ENCODE measurements at regions not wholly inside any gene's neighbourhood (a gene's known extent, or its start where the extent isn't known, plus 50 kb on each side); places are given as distances from the start of the nearest gene placed in this dataset.
A peak's percentile ranks its signal among the peaks of the same experiment; 100 is the strongest.

GRCh38 chr4:54359919-54360650 lies 131.0 kb downstream of the PDGFRA start:
- Histone ChIP-seq H3K27ac (no peak overlapping the region), H3K36me3 (no peaks in the 10 kb centered on the region), H3K4me1 (0 out of 2 replicates have a peak, but pooled peaks cover 6% of the 10 kb centered on the region), H4K20me1 (no peaks in the 10 kb centered on the region), H3K4me2 (peak overlapping the region; percentile 2; the same call in 1 of the 2 replicates), H3K4me3 (no peak overlapping the region), H3K27me3 (no peaks in the 10 kb centered on the region), H3K9me3 (no peaks in the 10 kb centered on the region), H3K9ac (no peak overlapping the region)
- TF ChIP-seq Cebpa-rat (IDR thresholded peaks at IDR 0.05) = no peak

- Histone ChIP-seq H3K27ac (no peak overlapping the region), H4K20me1 (no peaks in the 10 kb centered on the region), H3K4me1 (0 out of 2 replicates have a peak, but pooled peaks cover 6% of the 10 kb centered on the region), H3K9ac (no peak overlapping the region), H3K27me3 (no peaks in the 10 kb centered on the region), H3K9me3 (no peaks in the 10 kb centered on the region), H3K4me2 (no peak overlapping the region), H3K36me3 (no peaks in the 10 kb centered on the region), H3K4me3 (no peak overlapping the region)
- TF ChIP-seq Cebpa-rat (IDR thresholded peaks at IDR 0.05) = no peak
Measured at GRCh38 chr4:54363037-54363436, 133.9 kb downstream of the PDGFRA start.

- H3K4me1 ChIP-seq = no peaks in the 10 kb centered on the region
- no peaks in the 10 kb centered on the region for H3K27me3 ChIP-seq
- H3K4me3 ChIP-seq = no peak overlapping the region
- TF ChIP-seq Cebpa-rat (IDR thresholded peaks at IDR 0.05) = no peak
- no peaks in the 10 kb centered on the region for H3K9me3 ChIP-seq
- no peak overlapping the region for H3K27ac ChIP-seq
- H3K9ac ChIP-seq = no peak overlapping the region
- no peaks in the 10 kb centered on the region for H4K20me1 ChIP-seq
- no peaks in the 10 kb centered on the region for H3K36me3 ChIP-seq
- H3K4me2 ChIP-seq = no peak overlapping the region
Measured at GRCh38 chr4:54365691-54366090, 136.6 kb downstream of the PDGFRA start.

- Histone ChIP-seq H3K4me1 (no peaks in the 10 kb centered on the region), H4K20me1 (no peaks in the 10 kb centered on the region), H3K4me2 (no peak overlapping the region), H3K9me3 (no peaks in the 10 kb centered on the region), H3K36me3 (no peaks in the 10 kb centered on the region), H3K9ac (no peak overlapping the region), H3K4me3 (no peak overlapping the region), H3K27me3 (no peaks in the 10 kb centered on the region), H3K27ac (no peak overlapping the region)
- no peak for TF ChIP-seq Cebpa-rat (IDR thresholded peaks at IDR 0.05)
Measured at GRCh38 chr4:54367059-54367458, 138.0 kb downstream of the PDGFRA start.

GRCh38 chr4:54368281-54369265 lies 139.5 kb downstream of the PDGFRA start:
- H3K27ac ChIP-seq = no peak overlapping the region
- no peak overlapping the region for H3K9ac ChIP-seq
- H3K9me3 ChIP-seq = no peaks in the 10 kb centered on the region
- H3K4me1 ChIP-seq = no peaks in the 10 kb centered on the region
- H3K4me2 ChIP-seq = no peak overlapping the region
- no peak for TF ChIP-seq Cebpa-rat (IDR thresholded peaks at IDR 0.05)
- H3K4me3 ChIP-seq = no peak overlapping the region
- H3K36me3 ChIP-seq = no peaks in the 10 kb centered on the region
- no peaks in the 10 kb centered on the region for H4K20me1 ChIP-seq
- H3K27me3 ChIP-seq = no peaks in the 10 kb centered on the region

GRCh38 chr4:54371173-54371572 lies 142.1 kb downstream of the PDGFRA start:
- Histone ChIP-seq H3K9me3 (no peaks in the 10 kb centered on the region), H3K4me3 (no peak overlapping the region), H3K9ac (no peak overlapping the region), H3K27me3 (no peaks in the 10 kb centered on the region), H4K20me1 (no peaks in the 10 kb centered on the region), H3K4me2 (no peak overlapping the region), H3K36me3 (no peaks in the 10 kb centered on the region), H3K4me1 (no peaks in the 10 kb centered on the region), H3K27ac (no peak overlapping the region)
- TF ChIP-seq Cebpa-rat (IDR thresholded peaks at IDR 0.05) = no peak

- Histone ChIP-seq H3K27me3 (no peaks in the 10 kb centered on the region), H3K36me3 (no peaks in the 10 kb centered on the region), H3K9ac (no peak overlapping the region), H3K4me2 (no peak overlapping the region), H4K20me1 (no peaks in the 10 kb centered on the region), H3K9me3 (no peaks in the 10 kb centered on the region), H3K4me1 (no peaks in the 10 kb centered on the region), H3K27ac (no peak overlapping the region), H3K4me3 (no peak overlapping the region)
- TF ChIP-seq Cebpa-rat (IDR thresholded peaks at IDR 0.05) = no peak
Measured at GRCh38 chr4:54372951-54373350, 143.9 kb downstream of the PDGFRA start.

GRCh38 chr4:54373718-54374210 lies 144.7 kb downstream of the PDGFRA start:
- Histone ChIP-seq H3K4me1 (no peaks in the 10 kb centered on the region), H3K9me3 (no peaks in the 10 kb centered on the region), H3K36me3 (no peaks in the 10 kb centered on the region), H3K9ac (no peak overlapping the region), H3K4me2 (no peak overlapping the region), H3K4me3 (no peak overlapping the region), H3K27ac (no peak overlapping the region), H3K27me3 (no peaks in the 10 kb centered on the region), H4K20me1 (no peaks in the 10 kb centered on the region)
- TF ChIP-seq Cebpa-rat (IDR thresholded peaks at IDR 0.05) = no peak

- no peaks in the 10 kb centered on the region for H3K27me3 ChIP-seq
- no peak overlapping the region for H3K4me3 ChIP-seq
- H3K36me3 ChIP-seq = no peaks in the 10 kb centered on the region
- no peak overlapping the region for H3K27ac ChIP-seq
- no peaks in the 10 kb centered on the region for H3K9me3 ChIP-seq
- no peaks in the 10 kb centered on the region for H4K20me1 ChIP-seq
- no peaks in the 10 kb centered on the region for H3K4me1 ChIP-seq
- H3K4me2 ChIP-seq = no peak overlapping the region
- no peak overlapping the region for H3K9ac ChIP-seq
- TF ChIP-seq Cebpa-rat (IDR thresholded peaks at IDR 0.05) = no peak
Measured at GRCh38 chr4:54378461-54378860, 149.4 kb downstream of the PDGFRA start.

GRCh38 chr4:54384152-54384551 lies 155.1 kb downstream of the PDGFRA start:
- H3K4me1 ChIP-seq = no peaks in the 10 kb centered on the region
- H3K36me3 ChIP-seq = no peaks in the 10 kb centered on the region
- H3K27me3 ChIP-seq = no peaks in the 10 kb centered on the region
- no peak overlapping the region for H3K4me2 ChIP-seq
- H3K9me3 ChIP-seq = no peaks in the 10 kb centered on the region
- TF ChIP-seq Cebpa-rat (IDR thresholded peaks at IDR 0.05) = no peak
- no peaks in the 10 kb centered on the region for H4K20me1 ChIP-seq
- no peak overlapping the region for H3K4me3 ChIP-seq
- H3K27ac ChIP-seq = no peak overlapping the region
- no peak overlapping the region for H3K9ac ChIP-seq
